Naive thymus-derived CD4-positive, alpha-beta T cell (primary cell): ENCODE measurements at regions not wholly inside any gene's neighbourhood (a gene's known extent, or its start where the extent isn't known, plus 50 kb on each side); places are given as distances from the start of the nearest gene placed in this dataset.

ENCODE experiments used
- ATAC-seq: fragments of 150-1000 bp; cut with Tn5 transposase; 2 replicates; pipeline ENCODE4 v1.10.0; 2021; ENCODE audit warnings: mild to moderate bottlenecking, moderate library complexity
- CTCF ChIA-PET: fragments of 350-600 bp; sonication (Branson Sonifier 250); formaldehyde crosslinking; loops from one replicate; lab custom pipeline; 2021; ENCODE audit warnings: antibody characterized with exemption; lab: Charles Lee
- POLR2A ChIA-PET: fragments of 350-600 bp; sonication (Branson Sonifier 250); formaldehyde crosslinking; loops from one replicate; lab custom pipeline; 2021; ENCODE audit warnings: antibody characterized with exemption, inconsistent platforms; lab: Charles Lee
- DNase-seq, 9 donors: peaks; one replicate each; pipeline versions ENCODE4 v3.0.0 to v3.0.0-alpha.2; 2020 to 2022; ENCODE audit warnings: mixed read lengths in 1 of 9
- H3K27ac ChIP-seq: one replicate; pipeline ENCODE4 v1.7.0; 2013; ENCODE audit warnings: mild to moderate bottlenecking, low read depth, low read length, moderate library complexity
- H3K27me3 ChIP-seq, 2 donors: one replicate each; pipeline ENCODE4 v1.7.0; 2013; ENCODE audit warnings: low read length in 2 of 2, mild to moderate bottlenecking in 2 of 2, moderate library complexity in 2 of 2; ENCODE audit not compliant: control insufficient read depth in 2 of 2, insufficient read depth in 2 of 2
- H3K36me3 ChIP-seq, 3 experiments: 1 replicate in 2 of 3; 2 replicates in 1 of 3; pipeline ENCODE4 v1.7.0; 2013; ENCODE audit warnings: low read length in 3 of 3, mild to moderate bottlenecking in 3 of 3, moderate library complexity in 1 of 3; ENCODE audit not compliant: insufficient read depth in 3 of 3, control insufficient read depth in 2 of 3
- H3K4me1 ChIP-seq, 2 donors: one replicate each; pipeline ENCODE4 v1.7.0; 2013; ENCODE audit warnings: low read length in 2 of 2, mild to moderate bottlenecking in 2 of 2, moderate library complexity in 1 of 2; ENCODE audit not compliant: control insufficient read depth in 2 of 2, insufficient read depth in 2 of 2
- H3K4me3 ChIP-seq: 2 replicates; pipeline ENCODE4 v1.7.0; 2013; ENCODE audit warnings: mild to moderate bottlenecking, low read length
- H3K9me3 ChIP-seq, 3 experiments: 1 replicate in 2 of 3; 2 replicates in 1 of 3; pipeline ENCODE4 v1.7.0; 2013; ENCODE audit warnings: low read length in 3 of 3; ENCODE audit not compliant: control insufficient read depth in 2 of 3
- H3K27ac Mint-ChIP-seq, 9 donors: one replicate each; pipeline ENCODE4 v1.8.0; 2020 to 2022; ENCODE audit warnings: mixed read lengths in 9 of 9, mild to moderate bottlenecking in 8 of 9, moderate library complexity in 5 of 9, inconsistent platforms in 2 of 9
- H3K27me3 Mint-ChIP-seq, 5 donors: one replicate each; pipeline ENCODE4 v1.8.0; 2021 to 2022; ENCODE audit warnings: mixed read lengths in 5 of 5, mild to moderate bottlenecking in 1 of 5
- H3K36me3 Mint-ChIP-seq, 5 donors: one replicate each; pipeline ENCODE4 v1.8.0; 2020 to 2022; ENCODE audit warnings: mixed read lengths in 5 of 5, mild to moderate bottlenecking in 3 of 5, inconsistent platforms in 1 of 5
- H3K4me1 Mint-ChIP-seq, 7 donors: one replicate each; pipeline ENCODE4 v1.8.0; 2020 to 2022; ENCODE audit warnings: mixed read lengths in 7 of 7, mild to moderate bottlenecking in 3 of 7, inconsistent platforms in 1 of 7
- H3K4me3 Mint-ChIP-seq, 10 donors: one replicate each; pipeline ENCODE4 v1.8.0; 2020 to 2022; ENCODE audit warnings: mild to moderate bottlenecking in 10 of 10, mixed read lengths in 10 of 10, moderate library complexity in 6 of 10, inconsistent platforms in 2 of 10
- H3K9me3 Mint-ChIP-seq, 11 donors: one replicate each; pipeline ENCODE4 v1.8.0; 2020 to 2022; ENCODE audit warnings: mixed read lengths in 11 of 11, mild to moderate bottlenecking in 4 of 11, inconsistent platforms in 1 of 11, moderate library complexity in 1 of 11
- intact Hi-C, 2 donors: fragments of 100-400 bp; cut with micrococcal nuclease; formaldehyde crosslinking; loops; one replicate each; pipeline ENCODE4 v1.15.1; 2023

- no peaks in the 10 kb centered on the region for H3K36me3 ChIP-seq
- ChIA-PET CTCF (interaction anchor here (0.6 kb wide), 1 partner anchor 60 kb away, joined by 3 read pairs; no protein-coding TSS in a partner anchor), POLR2A (no interaction called here)
- ATAC-seq = no peak
- no peak overlapping the region for H3K4me3 ChIP-seq
- intact Hi-C loops = no loop called here
- H3K27me3 Mint-ChIP-seq = peaks cover 0 to 3% (median 0%) of the 10 kb centered on the region in 5 donors
- H3K27ac Mint-ChIP-seq = no peak overlapping the region
- H3K27ac ChIP-seq = no peak overlapping the region
- DNase-seq = peak in 1 of 9 donors; percentile 6
- peaks cover 0 to 3% (median 0%) of the 10 kb centered on the region in 7 donors for H3K4me1 Mint-ChIP-seq
- no peaks in the 10 kb centered on the region for H3K36me3 Mint-ChIP-seq
- H3K4me1 ChIP-seq = no peaks in the 10 kb centered on the region
- H3K27me3 ChIP-seq = no peaks in the 10 kb centered on the region
- H3K9me3 Mint-ChIP-seq = peaks cover 0 to 12% (median 0%) of the 10 kb centered on the region in 11 donors
- peaks cover 0 to 9% (median 0%) of the 10 kb centered on the region in 3 experiments for H3K9me3 ChIP-seq
- H3K4me3 Mint-ChIP-seq = no peak overlapping the region
Measured at GRCh38 chr11:69357458-69358397, 63.8 kb downstream of the MYEOV start.

- H3K36me3 Mint-ChIP-seq = no peaks in the 10 kb centered on the region
- H3K27me3 ChIP-seq = no peaks in the 10 kb centered on the region
- DNase-seq = peak in 1 of 9 donors; percentile 6
- no peak overlapping the region for H3K4me3 Mint-ChIP-seq
- peaks cover 0 to 9% (median 0%) of the 10 kb centered on the region in 3 experiments for H3K9me3 ChIP-seq
- H3K4me1 Mint-ChIP-seq = peaks cover 0 to 3% (median 0%) of the 10 kb centered on the region in 7 donors
- ChIA-PET POLR2A (no interaction called here), CTCF (interaction anchor here (1.0 kb wide), 1 partner anchor 65 kb away, joined by 3 read pairs; no protein-coding TSS in a partner anchor)
- H3K27ac ChIP-seq = no peak overlapping the region
- H3K36me3 ChIP-seq = no peaks in the 10 kb centered on the region
- ATAC-seq = no peak
- peaks cover 0 to 12% (median 0%) of the 10 kb centered on the region in 11 donors for H3K9me3 Mint-ChIP-seq
- no peaks in the 10 kb centered on the region for H3K4me1 ChIP-seq
- peaks cover 0 to 5% (median 0%) of the 10 kb centered on the region in 5 donors for H3K27me3 Mint-ChIP-seq
- intact Hi-C loops = no loop called here
- no peak overlapping the region for H3K4me3 ChIP-seq
- H3K27ac Mint-ChIP-seq = no peak overlapping the region
Measured at GRCh38 chr11:69358398-69359020, 64.6 kb downstream of the MYEOV start.

- Mint-ChIP-seq H3K4me3 (no peak overlapping the region), H3K27me3 (peaks cover 0 to 11% (median 0%) of the 10 kb centered on the region in 5 donors), H3K27ac (no peak overlapping the region), H3K4me1 (peaks cover 0 to 3% (median 0%) of the 10 kb centered on the region in 7 donors), H3K9me3 (peaks cover 0 to 12% (median 0%) of the 10 kb centered on the region in 11 donors), H3K36me3 (no peaks in the 10 kb centered on the region)
- ChIA-PET POLR2A (no interaction called here), CTCF (interaction anchor here (1.0 kb wide), 1 partner anchor 67 kb away, joined by 3 read pairs; no protein-coding TSS in a partner anchor)
- Histone ChIP-seq H3K27me3 (no peaks in the 10 kb centered on the region), H3K27ac (no peak overlapping the region), H3K36me3 (no peaks in the 10 kb centered on the region), H3K4me1 (no peaks in the 10 kb centered on the region), H3K9me3 (peaks cover 0 to 9% (median 0%) of the 10 kb centered on the region in 3 experiments), H3K4me3 (no peak overlapping the region)
- intact Hi-C loops = loop anchor here in 1 of 2 donors (10.0 kb wide), 1 partner anchor 65 kb away; the partner anchor contains the start of gene MYEOV
- ATAC-seq = no peak
- no peak for DNase-seq
Measured at GRCh38 chr11:69359735-69360480, 66.0 kb downstream of the MYEOV start.

- Histone ChIP-seq H3K27ac (no peak overlapping the region), H3K4me3 (no peak overlapping the region), H3K27me3 (no peaks in the 10 kb centered on the region), H3K9me3 (peaks cover 0 to 9% (median 0%) of the 10 kb centered on the region in 3 experiments), H3K36me3 (no peaks in the 10 kb centered on the region), H3K4me1 (no peaks in the 10 kb centered on the region)
- Mint-ChIP-seq H3K9me3 (peaks cover 0 to 12% (median 0%) of the 10 kb centered on the region in 11 donors), H3K27me3 (peaks cover 0 to 12% (median 0%) of the 10 kb centered on the region in 5 donors), H3K36me3 (no peaks in the 10 kb centered on the region), H3K4me1 (peaks cover 0 to 3% (median 0%) of the 10 kb centered on the region in 7 donors), H3K27ac (no peak overlapping the region), H3K4me3 (no peak overlapping the region)
- ChIA-PET CTCF (no interaction called here), POLR2A (no interaction called here)
- ATAC-seq (no peak), DNase-seq (peak in 1 of 9 donors; percentile 8)
- intact Hi-C loops = loop anchor here in 1 of 2 donors (10.0 kb wide), 1 partner anchor 66 kb away; the partner anchor contains the start of gene MYEOV
Measured at GRCh38 chr11:69360606-69361005, 66.7 kb downstream of the MYEOV start.

- CTCF ChIA-PET = interaction anchor here (0.6 kb wide), 1 partner anchor 357 kb away, joined by 3 read pairs; no protein-coding TSS in a partner anchor
- Mint-ChIP-seq H3K9me3 (peaks cover 0 to 12% (median 0%) of the 10 kb centered on the region in 11 donors), H3K4me3 (no peak overlapping the region), H3K27ac (no peak overlapping the region), H3K27me3 (peaks cover 0 to 11% (median 0%) of the 10 kb centered on the region in 5 donors), H3K4me1 (peaks cover 0 to 3% (median 0%) of the 10 kb centered on the region in 7 donors), H3K36me3 (no peaks in the 10 kb centered on the region)
- H3K9me3 ChIP-seq = peaks cover 0 to 9% (median 0%) of the 10 kb centered on the region in 3 experiments
- H3K27me3 ChIP-seq = no peaks in the 10 kb centered on the region
- POLR2A ChIA-PET = no interaction called here
- intact Hi-C loops = loop anchor here in 1 of 2 donors (10.0 kb wide), 1 partner anchor 66 kb away; the partner anchor contains the start of gene MYEOV
- H3K36me3 ChIP-seq = no peaks in the 10 kb centered on the region
- ATAC-seq = no peak
- H3K4me3 ChIP-seq = no peak overlapping the region
- H3K27ac ChIP-seq = no peak overlapping the region
- H3K4me1 ChIP-seq = no peaks in the 10 kb centered on the region
- peak in 1 of 9 donors; percentile 3 for DNase-seq
Measured at GRCh38 chr11:69361048-69361447, 67.1 kb downstream of the MYEOV start.
